ENCODE measurements at regions not wholly inside any gene's neighbourhood (a gene's known extent, or its start where the extent isn't known, plus 50 kb on each side); places are given as distances from the start of the nearest gene placed in this dataset.

DNA sequence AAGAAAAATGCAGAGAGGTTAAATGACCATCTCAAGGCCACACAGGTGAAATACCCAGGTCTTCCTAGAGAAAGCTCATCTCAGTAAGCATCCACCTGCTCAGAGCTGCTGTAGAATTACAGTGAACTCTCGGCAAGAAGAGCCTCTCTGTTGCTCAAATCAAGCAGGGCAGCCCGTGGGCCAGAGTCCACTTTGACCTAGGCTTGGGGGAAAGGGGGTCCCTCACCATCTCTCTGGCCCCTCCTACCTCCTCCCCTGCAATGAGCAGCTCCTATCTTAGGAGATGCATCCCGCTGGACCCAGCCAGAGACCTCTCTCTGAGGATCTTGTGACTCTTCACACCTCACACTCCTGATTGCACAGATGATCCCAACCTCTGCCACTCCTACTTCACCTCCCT is 364.7 kb downstream of the PTPRU start:
- Histone ChIP-seq H3K4me2 (ENCODE audit: low read depth, low read length) (no peak overlapping the region), H3K27me3 (ENCODE audit: control insufficient read depth in 1 of 2, insufficient read depth in 2 of 2, low read length in 2 of 2) (no peaks in the 10 kb centered on the region; a peak in 2 of 5 replicates), H3K27ac (ENCODE audit: extremely low read length, insufficient read depth, low read length) (no peak overlapping the region), H3K9me3 (ENCODE audit: low read length) (peaks cover 5% of the 10 kb centered on the region; the same call in 1 of the 2 replicates), H2AFZ (ENCODE audit: low read length) (no peak overlapping the region), H4K20me1 (ENCODE audit: insufficient read depth, low read length) (no peaks in the 10 kb centered on the region), H3K36me3 (replicated peaks in 1 of 2; ENCODE audit: control insufficient read depth in 1 of 2, insufficient read depth in 2 of 2, low read length in 2 of 2) (no peaks in the 10 kb centered on the region), H3K4me1 (ENCODE audit: insufficient read depth, low read length) (no peaks in the 10 kb centered on the region), H3K9ac (ENCODE audit: insufficient read depth, low read depth, low read length) (no peak overlapping the region), H3K79me2 (ENCODE audit: insufficient read depth, low read length) (no peaks in the 10 kb centered on the region), H3K4me3 (replicated peaks in 1 of 3; ENCODE audit: insufficient read depth in 1 of 3, low read depth in 2 of 3, low read length in 3 of 3) (no peak overlapping the region)
- intact Hi-C loops (cut with micrococcal nuclease; ENCODE audit: unreplicated experiment), result no loop called here
- ATAC-seq (no peak), DNase-seq (ENCODE audit: low spot score) (no peak), FAIRE-seq (no peak)
- BruUV-seq (replicated peaks), result no TSS peak
- POLR2A ChIA-PET, result no interaction called here
- in situ Hi-C loops (cut with HindIII; ENCODE audit: extremely low pct_ligation_motif_present, low pct_unique_long_range_greater_than_20kb), result no loop called here
- whole genome bisulfite sequencing (ENCODE audit: low lambda C conversion rate), result 0% methylated on average over 3 of the region's 3 CpGs
- CTCF ChIA-PET (ENCODE audit: low intra/inter-chr PET ratio, low total read pairs), result no interaction called here
- TF ChIP-seq, protein P1, sequence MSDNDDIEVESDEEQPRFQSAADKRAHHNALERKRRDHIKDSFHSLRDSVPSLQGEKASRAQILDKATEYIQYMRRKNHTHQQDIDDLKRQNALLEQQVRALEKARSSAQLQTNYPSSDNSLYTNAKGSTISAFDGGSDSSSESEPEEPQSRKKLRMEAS (IDR thresholded peaks at IDR 0.05), result no peak
- TF ChIP-seq PHF21A (CRISPR knock-in tag; IDR thresholded peaks at IDR 0.05) (no peak), ZNF569 (CRISPR knock-in tag; IDR thresholded peaks at IDR 0.05; ENCODE audit: borderline replicate concordance) (no peak), BRF2 (CRISPR knock-in tag; IDR thresholded peaks at IDR 0.05) (no peak), CEBPB (IDR thresholded peaks at IDR 0.05; ENCODE audit: borderline replicate concordance, low read depth, low read length) (no peak)
- TF ChIP-seq, protein P2, sequence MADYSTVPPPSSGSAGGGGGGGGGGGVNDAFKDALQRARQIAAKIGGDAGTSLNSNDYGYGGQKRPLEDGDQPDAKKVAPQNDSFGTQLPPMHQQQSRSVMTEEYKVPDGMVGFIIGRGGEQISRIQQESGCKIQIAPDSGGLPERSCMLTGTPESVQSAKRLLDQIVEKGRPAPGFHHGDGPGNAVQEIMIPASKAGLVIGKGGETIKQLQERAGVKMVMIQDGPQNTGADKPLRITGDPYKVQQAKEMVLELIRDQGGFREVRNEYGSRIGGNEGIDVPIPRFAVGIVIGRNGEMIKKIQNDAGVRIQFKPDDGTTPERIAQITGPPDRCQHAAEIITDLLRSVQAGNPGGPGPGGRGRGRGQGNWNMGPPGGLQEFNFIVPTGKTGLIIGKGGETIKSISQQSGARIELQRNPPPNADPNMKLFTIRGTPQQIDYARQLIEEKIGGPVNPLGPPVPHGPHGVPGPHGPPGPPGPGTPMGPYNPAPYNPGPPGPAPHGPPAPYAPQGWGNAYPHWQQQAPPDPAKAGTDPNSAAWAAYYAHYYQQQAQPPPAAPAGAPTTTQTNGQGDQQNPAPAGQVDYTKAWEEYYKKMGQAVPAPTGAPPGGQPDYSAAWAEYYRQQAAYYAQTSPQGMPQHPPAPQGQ (CRISPR knock-in tag; IDR thresholded peaks at IDR 0.05; ENCODE audit: borderline replicate concordance), result no peak
